Suppressor macrophage (primary cell): ENCODE measurements at regions not wholly inside any gene's neighbourhood (a gene's known extent, or its start where the extent isn't known, plus 50 kb on each side); places are given as distances from the start of the nearest gene placed in this dataset.
"Not testable (repeated sequence)": the region's sequence is repeated elsewhere in the genome, so short reads cannot be mapped to it uniquely, and the experiment has no call there.

ENCODE experiments used
- DNase-seq, 4 experiments: peaks; one replicate each; pipeline ENCODE4 v3.0.0-alpha.2; 2020 to 2022

DNA sequence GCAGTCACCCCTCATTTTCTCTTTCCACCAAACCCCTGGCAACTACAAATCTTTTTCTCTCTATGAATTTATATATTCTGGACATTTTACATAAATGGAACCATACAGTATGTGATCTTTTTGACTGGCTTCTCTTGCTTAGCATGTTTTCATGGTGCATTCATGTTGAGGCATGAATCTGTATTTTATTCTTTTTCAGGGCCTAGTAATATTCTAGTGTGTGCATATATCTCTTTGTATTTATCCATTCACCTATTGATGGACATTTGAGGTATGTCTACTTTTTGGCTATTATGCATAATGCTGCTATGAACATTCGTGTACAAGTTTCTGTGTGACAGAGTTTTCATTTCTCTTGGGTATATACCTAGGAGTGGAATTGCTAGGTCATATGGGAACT is 78.2 kb downstream of the HACD1 start:
- no peak for DNase-seq

DNA sequence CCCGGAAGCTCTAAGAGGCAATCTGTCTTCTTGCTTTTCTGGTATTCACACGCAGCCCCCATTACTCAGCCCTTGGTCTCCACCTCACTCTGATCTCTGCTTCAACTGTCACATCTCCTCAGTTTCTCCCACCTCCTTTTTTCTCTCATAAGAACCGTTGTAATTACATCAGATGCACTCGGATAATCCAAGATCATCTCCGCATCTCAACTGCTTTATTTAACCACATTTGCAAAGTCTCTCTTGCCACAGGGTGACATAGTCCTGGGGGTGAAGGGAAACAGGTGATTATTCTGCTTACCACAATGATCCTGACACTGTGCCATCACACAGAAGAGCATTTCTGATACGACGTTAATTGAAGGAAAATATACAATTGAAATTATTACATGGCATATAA is 79.9 kb downstream of the HACD1 start:
- DNase-seq: no peak

DNA sequence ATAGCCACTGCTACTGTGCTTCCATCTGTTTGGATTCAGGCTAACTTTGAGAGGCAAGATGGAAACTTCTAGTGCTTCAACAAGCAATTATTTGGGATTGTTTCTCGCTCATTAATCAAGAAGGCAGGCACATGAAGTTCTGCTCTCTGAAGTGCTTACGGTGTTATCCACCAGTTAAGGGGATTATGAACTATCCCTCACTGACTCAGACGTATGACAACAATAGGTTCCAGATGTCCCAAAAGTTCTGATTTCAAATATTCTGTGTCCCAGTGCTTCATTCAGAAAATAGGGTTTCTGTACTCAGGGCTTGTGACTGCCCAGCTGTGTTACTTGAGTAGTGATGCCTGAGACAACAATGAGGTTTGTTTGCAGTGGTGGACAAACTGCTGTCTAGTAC is 81.0 kb downstream of the HACD1 start:
- DNase-seq: no peak

DNA sequence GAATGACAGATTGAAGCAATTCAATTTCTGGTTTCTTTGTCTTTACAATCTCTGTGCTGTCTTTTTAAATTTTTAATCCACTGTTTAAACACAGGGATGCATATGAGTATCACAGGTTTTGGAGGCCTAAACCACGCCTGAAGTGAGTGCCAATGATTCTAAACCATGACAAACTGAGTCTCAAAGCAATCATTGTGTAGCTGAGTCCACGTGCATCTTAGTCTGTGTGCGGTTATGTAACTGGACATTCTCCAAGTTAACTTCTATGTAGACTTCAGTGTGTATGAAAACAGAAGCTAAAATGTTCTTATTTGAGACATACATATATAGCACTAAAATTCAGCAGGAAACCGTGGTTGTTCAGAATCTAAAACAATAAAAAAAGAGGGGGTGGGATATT is 79.3 kb upstream of the ST8SIA6 start:
- no peak for DNase-seq

DNA sequence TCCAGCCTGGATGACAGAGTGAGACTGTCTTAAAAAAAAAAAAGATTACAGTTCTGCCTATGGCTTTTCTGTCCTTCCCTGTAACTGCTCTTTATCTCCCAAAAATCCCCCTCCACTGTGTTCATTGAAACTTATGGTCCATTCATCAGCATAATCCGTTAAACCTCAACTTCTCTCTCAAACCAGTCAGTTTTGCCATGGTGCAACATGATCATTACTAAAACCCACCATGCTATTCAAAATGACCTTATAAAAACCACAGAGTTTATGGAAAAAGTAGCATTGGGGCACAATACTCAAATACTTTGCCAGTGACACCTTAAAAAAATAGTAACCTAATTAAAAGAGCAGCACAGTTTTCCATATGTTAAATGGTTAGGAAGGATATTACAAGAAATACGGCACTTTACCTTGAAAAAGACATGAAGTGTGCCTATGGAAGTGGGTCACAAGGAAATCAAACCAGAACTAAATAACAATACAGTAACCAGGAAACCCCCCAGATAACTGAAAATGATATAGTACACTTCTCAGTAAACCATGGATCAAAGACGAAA is 74.0 kb upstream of the ST8SIA6 start:
- no peak for DNase-seq

DNA sequence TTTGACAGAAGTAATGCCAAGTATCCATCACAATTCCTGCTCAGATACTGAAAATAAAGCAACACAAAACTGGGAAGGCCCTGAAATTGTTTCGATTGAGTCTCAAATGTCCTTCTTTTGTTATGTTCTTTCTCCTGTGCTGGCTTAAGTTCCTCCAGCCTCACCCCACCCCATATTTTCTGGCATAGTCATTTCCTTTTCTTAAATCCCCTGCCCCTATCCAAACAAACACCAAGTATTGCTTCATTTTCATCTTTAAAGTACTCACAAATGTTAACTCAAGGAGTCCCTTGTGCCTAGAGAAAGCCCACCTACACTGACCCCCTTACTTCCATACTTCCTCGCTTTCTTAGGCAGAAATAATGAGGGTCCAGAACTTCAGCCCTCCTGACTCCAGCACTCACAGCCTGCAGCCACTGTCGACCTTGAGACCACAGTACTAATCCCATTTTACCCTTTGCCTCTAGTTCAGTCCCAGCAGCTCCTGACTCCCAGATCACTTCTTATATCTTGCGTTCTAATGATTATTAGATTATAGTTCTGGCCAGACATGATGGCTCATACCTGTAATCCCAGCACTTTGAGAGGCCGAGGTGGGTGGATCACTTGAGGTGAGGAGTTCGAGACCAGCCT is 73.2 kb upstream of the ST8SIA6 start:
- no peak for DNase-seq

DNA sequence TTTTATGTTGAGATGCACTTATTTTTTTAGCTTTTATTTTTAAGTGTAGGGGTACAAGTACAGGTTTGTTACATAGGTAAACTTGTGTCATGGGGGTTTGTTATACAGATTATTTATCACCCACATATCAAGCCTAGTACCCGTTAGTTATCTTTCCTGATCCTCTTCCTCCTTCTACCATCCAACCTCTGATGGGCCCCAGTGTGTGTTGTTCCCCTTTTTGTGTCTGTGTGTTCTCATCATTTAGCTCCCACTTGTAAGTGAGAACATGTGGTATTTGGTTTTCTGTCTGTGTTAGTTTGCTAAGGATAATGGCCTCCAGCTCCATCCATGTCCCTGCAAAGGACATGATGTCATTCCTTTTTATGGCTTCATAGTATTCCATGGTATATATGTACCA is 72.2 kb upstream of the ST8SIA6 start:
- peak in 2 of 4 experiments; percentile 14 to 24 for DNase-seq

DNA sequence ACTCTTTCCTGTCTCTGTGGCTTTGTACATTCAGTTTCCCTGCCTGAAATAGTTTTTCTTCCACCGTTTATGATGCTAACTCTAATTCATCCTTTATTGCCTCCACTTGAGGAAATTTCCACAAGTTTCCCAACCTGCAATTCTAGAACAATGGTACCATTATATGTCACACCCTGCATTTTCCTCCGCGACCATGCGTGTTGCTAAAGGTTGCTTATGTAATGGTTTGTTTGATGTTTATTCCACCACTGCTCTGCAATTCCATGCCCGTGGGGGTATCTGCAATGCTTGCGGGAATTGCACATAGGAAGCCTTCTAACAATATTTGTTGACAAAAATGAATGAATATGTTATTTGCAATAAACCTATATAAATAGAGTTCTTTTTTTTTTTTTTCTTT is 69.5 kb upstream of the ST8SIA6 start:
- DNase-seq: no peak

DNA sequence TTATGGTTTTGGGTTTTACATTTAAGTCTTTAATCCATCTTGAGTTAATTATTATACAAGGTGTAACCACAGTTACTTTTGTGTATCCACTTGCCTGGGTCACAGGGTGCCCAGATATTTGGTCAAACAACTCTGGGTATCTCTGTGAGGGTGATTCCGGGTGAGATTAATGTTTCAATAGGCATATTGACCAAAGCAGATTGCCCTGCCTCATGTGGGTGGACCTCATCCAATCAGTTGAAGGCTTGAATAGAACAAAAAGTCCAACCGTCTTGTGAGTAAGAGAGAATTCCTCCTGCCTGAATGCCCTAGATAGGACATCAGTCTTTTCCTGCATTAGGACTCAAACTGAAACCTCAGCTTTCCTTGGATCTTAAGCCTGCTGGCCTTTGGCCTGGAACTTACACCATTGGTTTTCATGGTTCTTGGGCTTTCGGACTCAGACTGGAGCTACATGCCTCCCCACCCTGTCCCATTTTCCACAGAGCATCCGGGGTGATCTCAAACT is 68.9 kb upstream of the ST8SIA6 start:
- no peak for DNase-seq

DNA sequence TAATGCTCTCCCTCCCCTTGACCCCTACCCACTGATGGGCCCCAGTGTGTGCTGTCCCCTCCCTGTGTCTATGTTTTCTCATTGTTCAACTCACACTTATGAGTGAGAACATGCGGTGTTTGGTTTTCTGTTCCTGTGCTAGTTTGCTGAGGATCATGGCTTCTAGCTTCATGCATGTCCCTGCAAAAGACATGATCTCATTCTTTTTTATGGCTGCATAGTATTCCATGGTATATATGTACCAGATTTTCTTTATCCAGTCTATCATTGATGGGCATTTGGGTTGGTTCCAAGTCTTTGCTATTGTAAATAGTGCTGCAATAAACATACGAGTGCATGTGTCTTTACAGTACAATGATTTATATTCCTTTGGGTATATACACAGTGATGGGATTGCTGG is 67.9 kb upstream of the ST8SIA6 start:
- not testable (repeated sequence) for DNase-seq

DNA sequence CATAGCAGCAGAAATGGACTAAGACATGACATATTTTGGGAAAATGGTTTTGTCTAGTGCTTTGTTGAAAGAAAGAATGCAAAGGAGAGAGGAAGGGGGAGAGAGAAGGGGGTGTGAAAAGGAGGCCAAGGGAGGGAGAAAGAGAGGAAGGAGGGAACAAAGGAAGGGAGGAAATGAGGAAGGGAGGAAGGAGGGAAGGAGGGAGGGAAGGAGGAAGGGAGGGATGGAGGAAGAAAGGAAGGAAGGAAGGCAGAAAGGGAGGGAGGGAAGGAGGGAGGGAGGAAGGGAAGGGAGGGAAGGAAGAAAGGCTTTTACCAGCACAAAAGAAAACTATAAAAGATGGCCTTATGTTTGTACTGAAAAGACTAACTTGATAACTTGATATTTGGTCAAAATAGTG is 65.1 kb upstream of the ST8SIA6 start:
- DNase-seq: no peak

DNA sequence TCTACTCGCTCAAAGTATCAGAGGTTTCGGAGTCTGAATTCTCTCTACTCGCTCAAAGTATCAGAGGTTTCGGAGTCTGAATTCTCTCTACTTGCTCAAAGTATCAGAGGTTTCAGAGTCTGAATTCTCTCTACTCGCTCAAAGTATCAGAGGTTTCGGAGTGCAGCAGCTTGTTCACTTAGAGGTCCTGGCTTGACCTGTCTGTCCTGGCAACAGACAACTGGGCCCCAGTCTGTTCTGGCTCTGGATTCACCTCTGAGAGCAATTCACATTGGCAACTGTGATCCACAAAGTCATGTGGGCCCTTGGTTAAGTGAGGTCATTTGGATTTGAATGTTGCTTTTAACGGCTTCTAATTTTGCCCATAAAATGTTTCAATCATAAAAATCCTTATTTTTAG is 63.9 kb upstream of the ST8SIA6 start:
- no peak for DNase-seq

DNA sequence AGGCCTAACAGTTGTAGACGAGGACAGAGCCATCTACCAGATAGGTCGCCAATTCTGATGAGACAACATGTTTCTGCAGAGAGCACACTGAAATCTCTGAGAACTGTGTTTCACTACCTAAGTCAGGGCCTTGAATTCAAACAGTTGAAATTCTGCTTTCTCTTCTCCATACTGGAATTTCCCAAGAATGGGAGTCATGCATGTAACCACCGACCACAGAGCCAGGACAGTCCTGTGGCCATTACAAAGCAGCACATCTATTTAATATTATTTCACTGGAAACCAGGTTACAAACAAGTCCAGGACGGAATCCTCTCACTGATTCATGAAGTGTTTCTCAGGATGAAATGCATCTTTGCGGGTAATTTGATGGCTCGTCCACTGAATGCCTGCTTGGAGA is 62.0 kb upstream of the ST8SIA6 start:
- peak in 3 of 4 experiments; percentile 5 to 22 (median 15) for DNase-seq

DNA sequence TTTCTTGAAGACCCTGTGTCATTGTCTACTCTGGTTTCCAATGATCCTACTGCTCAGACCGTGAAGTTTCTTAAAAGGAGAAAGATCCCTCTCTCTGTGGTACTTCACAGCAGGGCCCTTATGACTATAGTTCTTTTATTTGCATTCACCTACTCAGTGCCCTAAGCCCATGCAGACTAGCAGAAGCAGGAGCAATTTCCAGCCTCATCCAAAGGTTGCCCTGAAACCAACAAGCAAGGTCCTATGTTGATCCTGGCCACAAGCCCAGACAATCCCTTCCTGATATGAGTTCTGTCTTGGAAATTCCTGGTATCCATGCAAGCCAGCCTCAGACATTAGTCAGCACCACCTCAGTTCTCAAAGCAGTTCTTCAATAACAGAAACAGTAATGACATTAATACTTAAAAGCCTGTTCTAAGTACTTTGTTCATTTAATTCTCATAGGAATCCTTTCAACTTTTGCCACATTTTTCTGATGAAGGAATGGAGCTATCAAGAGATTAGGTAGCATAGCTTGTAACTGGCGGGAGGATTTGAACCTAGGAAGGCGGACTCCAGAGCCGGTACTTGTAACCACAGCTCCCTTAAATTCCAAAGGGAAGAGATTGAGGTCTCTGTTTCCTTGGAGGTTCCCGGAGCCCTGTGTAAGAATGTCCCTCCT is 58.1 kb upstream of the ST8SIA6 start:
- peak in 1 of 4 experiments; percentile 27 for DNase-seq

DNA sequence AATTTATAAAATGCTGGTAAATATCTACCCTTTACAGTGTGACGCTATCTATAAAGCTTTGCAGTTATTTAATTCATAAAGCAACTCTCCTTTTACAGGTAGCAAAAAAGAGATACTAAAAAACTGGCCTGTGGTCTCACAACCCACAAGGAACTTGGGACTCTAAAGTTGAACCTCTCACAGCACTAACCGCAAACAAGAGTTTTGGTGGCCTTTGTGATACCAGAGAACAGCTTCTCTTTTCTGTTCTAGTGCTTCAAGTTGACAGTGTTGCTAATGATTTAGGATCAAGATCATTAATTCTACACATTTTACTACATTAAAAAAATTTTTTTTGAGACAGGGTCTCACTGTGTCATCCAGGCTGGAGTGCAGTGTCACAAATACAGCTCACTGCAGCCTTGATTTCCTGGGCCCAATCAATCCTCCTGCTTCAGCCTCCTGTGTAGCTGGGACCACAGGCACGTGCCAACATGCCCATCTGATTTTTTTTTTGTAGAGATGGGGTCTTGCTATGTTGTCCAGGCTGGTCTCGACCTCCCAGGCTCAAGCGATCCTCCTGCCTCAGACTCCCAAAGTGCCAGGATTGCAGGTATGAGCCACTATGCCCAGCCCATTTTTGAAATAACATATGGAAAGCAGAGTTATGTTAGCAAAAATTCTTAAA is 56.0 kb upstream of the ST8SIA6 start:
- DNase-seq: peak; percentile 37 to 68 (median 58)

DNA sequence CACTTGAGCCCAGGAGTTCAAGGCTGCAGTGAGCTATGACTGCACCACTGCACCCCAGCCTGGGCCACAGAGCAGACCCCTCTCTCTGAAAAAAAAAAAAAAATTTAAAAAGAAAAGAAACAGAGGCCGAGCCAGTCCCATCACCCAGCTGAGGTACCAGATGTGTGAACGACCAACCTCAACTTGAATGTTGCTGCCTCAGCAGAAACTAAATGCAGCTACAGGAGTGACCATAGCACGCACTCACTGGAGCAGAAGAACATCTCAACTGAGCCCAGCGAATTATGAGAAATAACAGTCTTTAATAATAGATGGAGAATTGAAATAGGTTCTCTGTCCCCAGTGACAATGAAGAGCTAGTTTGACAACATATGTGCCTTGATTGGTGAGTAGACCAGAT is 53.1 kb upstream of the ST8SIA6 start:
- no peak for DNase-seq

DNA sequence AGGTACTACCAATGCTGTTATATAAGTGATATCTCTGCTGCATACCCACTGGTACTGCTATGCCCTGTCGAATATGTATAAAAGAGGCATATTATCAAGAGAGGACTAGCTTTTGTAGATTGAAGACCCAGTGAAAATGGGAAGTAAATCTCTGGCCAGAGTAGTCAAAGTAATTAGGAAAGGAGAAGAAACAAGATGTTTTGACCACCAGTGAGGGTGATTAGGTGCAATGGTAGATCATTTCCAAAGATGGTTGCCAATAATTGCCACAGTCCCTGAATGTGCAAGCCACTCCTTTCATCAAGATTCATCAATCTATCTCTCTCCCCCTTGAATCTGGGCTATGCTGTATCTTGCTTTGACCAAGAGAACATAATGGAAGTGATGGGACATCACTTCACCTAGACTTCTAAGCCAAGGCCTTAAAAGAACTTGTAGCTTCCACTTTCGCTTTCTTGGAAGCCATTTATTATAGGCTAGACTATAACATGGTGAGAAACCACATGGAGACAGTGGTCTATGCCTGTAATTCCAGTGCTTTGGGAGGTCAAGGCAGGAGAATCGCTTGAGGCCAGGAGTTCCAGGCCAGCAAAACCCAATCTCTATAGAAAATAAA is 52.6 kb upstream of the ST8SIA6 start:
- DNase-seq: peak in 2 of 4 experiments; percentile 30 to 41

DNA sequence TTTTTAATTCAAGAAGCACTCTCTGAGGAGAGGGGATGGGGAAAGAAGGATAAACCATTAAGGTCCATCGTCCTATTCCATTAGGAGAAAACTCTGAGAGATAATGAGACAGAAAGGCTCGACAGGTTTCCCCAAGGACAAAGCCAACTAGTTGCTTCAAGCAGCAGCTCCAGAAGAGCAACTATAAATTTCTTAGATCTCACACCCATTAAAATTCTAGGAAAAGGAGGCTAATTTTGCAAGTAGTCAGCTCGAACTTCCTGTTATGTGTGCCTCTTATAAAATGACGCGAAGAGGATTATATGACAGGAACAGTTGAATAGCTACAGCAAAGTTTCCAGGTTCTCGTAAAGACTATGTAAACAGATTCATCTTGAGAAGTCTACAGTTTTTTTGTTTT is 52.0 kb upstream of the ST8SIA6 start:
- DNase-seq: peak in 2 of 4 experiments; percentile 30 to 35

DNA sequence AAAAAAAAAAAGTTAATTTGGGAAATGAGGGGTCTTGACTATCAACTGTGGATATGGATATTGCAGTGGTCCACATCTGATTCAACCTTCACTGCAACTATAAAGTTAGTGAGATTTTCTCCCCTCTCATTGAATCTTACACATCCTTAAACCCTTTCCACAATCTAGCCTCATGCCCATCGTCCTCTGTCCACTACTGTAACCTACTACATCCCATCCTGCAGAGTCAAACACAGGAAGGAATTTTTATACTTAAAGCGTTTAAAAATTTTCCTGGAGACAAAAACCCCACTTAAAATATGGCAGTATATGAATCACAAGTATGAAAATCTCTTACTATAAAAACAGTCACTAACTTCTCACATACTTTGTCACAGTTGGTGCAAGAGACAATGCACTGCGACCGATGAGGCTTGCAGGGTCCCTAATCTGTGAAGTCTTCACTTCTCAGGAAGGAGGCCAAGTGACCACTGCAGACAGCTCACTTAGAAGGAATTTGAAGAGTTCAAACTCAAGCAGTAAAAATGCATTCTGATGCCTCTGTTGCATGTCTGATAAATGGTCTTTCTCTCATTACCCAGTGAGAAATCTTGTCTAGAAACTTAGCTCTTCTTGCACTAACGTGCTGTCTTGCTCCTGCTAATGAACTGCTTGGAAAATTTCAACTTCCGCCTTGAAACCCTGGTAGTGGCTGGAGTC is 50.3 kb upstream of the ST8SIA6 start:
- DNase-seq: no peak
